Parathyroid adenoma (tissue), 2 donors: ENCODE measurements at regions not wholly inside any gene's neighbourhood (a gene's known extent, or its start where the extent isn't known, plus 50 kb on each side); places are given as distances from the start of the nearest gene placed in this dataset.

Source experiments
- H2AFZ ChIP-seq: fragments of 300-600 bp; sonication (generic); one replicate; pipeline ENCODE4 v1.7.0; 2017; ENCODE audit warnings: antibody characterized with exemption, mild to moderate bottlenecking
- H3K27ac ChIP-seq: fragments of 300-600 bp; sonication (generic); one replicate; pipeline ENCODE4 v1.7.0; 2017
- H3K27me3 ChIP-seq: fragments of 300-600 bp; sonication (generic); one replicate; pipeline ENCODE4 v1.7.0; 2017; ENCODE audit warnings: low read length; ENCODE audit not compliant: control insufficient read depth, insufficient read depth
- H3K36me3 ChIP-seq: fragments of 300-600 bp; sonication (generic); one replicate; pipeline ENCODE4 v1.7.0; 2017; ENCODE audit warnings: low read length; ENCODE audit not compliant: control insufficient read depth, insufficient read depth
- H3K4me1 ChIP-seq: fragments of 300-600 bp; sonication (generic); one replicate; pipeline ENCODE4 v1.7.0; 2017; ENCODE audit warnings: control low read depth
- H3K4me2 ChIP-seq: fragments of 300-600 bp; sonication (generic); one replicate; pipeline ENCODE4 v1.7.0; 2017; ENCODE audit warnings: low read length
- H3K4me3 ChIP-seq: fragments of 300-600 bp; sonication (generic); one replicate; pipeline ENCODE4 v1.7.0; 2017; ENCODE audit warnings: low read depth, low read length
- H3K79me2 ChIP-seq: fragments of 300-600 bp; sonication (generic); one replicate; pipeline ENCODE4 v1.7.0; 2017; ENCODE audit warnings: control low read depth
- H3K9ac ChIP-seq: fragments of 300-600 bp; sonication (generic); one replicate; pipeline ENCODE4 v1.7.0; 2017; ENCODE audit warnings: mild to moderate bottlenecking
- H3K9me3 ChIP-seq: fragments of 300-600 bp; sonication (generic); one replicate; pipeline ENCODE4 v1.7.0; 2017; ENCODE audit warnings: low read length; ENCODE audit not compliant: control insufficient read depth
- TF ChIP-seq, protein P1 (sequence below): fragments of 300-600 bp; sonication (generic); IDR thresholded peaks from one replicate; pipeline ENCODE4 v1.7.0; 2017; ENCODE audit warnings: antibody characterized with exemption, mild to moderate bottlenecking
- donor health status: primary hyperparathyroidism.

- Histone ChIP-seq H3K36me3 (no peaks in the 10 kb centered on the region), H3K4me2 (no peak overlapping the region), H3K79me2 (peaks cover 20% of the 10 kb centered on the region), H2AFZ (no peak overlapping the region), H3K9ac (no peak overlapping the region), H3K4me1 (no peaks in the 10 kb centered on the region), H3K27me3 (no peaks in the 10 kb centered on the region), H3K9me3 (no peaks in the 10 kb centered on the region), H3K27ac (no peak overlapping the region), H3K4me3 (no peak overlapping the region)
- TF ChIP-seq, protein P1, sequence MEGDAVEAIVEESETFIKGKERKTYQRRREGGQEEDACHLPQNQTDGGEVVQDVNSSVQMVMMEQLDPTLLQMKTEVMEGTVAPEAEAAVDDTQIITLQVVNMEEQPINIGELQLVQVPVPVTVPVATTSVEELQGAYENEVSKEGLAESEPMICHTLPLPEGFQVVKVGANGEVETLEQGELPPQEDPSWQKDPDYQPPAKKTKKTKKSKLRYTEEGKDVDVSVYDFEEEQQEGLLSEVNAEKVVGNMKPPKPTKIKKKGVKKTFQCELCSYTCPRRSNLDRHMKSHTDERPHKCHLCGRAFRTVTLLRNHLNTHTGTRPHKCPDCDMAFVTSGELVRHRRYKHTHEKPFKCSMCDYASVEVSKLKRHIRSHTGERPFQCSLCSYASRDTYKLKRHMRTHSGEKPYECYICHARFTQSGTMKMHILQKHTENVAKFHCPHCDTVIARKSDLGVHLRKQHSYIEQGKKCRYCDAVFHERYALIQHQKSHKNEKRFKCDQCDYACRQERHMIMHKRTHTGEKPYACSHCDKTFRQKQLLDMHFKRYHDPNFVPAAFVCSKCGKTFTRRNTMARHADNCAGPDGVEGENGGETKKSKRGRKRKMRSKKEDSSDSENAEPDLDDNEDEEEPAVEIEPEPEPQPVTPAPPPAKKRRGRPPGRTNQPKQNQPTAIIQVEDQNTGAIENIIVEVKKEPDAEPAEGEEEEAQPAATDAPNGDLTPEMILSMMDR = no peak
Observed at GRCh38 chr6:144390886-144391285, 105.8 kb downstream of the UTRN start.

DNA sequence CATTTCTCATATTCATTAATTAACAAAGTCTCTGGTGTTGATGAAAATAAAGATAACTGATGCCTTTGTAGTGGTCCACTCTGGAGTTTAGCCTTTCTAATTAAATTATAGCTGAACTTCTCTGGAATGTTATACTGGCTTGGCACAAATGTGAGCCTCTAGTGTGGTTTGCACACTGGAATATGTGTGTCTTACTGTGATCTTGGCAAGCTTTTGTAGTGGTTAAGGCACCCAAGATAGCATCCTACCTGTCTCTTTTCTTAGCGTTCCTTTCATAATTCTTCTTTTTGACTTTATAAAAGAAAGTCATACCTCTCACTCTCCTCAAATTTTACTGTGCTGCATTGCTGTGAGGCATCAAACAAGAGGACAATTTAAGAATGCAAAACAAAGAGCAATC is 107.4 kb downstream of the UTRN start:
- Histone ChIP-seq H3K27ac (no peak overlapping the region), H3K4me1 (no peaks in the 10 kb centered on the region), H3K4me3 (no peak overlapping the region), H2AFZ (no peak overlapping the region), H3K79me2 (peaks cover 31% of the 10 kb centered on the region), H3K9me3 (no peaks in the 10 kb centered on the region), H3K36me3 (no peaks in the 10 kb centered on the region), H3K27me3 (no peaks in the 10 kb centered on the region), H3K9ac (no peak overlapping the region), H3K4me2 (no peak overlapping the region)
- TF ChIP-seq, protein P1 = no peak

GRCh38 chr6:144394210-144394609 is 109.1 kb downstream of the UTRN start:
- Histone ChIP-seq H3K27ac (no peak overlapping the region), H3K9me3 (no peaks in the 10 kb centered on the region), H3K4me2 (no peak overlapping the region), H3K27me3 (no peaks in the 10 kb centered on the region), H2AFZ (no peak overlapping the region), H3K4me3 (no peak overlapping the region), H3K9ac (no peak overlapping the region), H3K79me2 (peaks cover 43% of the 10 kb centered on the region), H3K36me3 (no peaks in the 10 kb centered on the region), H3K4me1 (no peaks in the 10 kb centered on the region)
- TF ChIP-seq, protein P1 = no peak

- no peak overlapping the region for H3K4me2 ChIP-seq
- TF ChIP-seq, protein P1 = no peak
- no peak overlapping the region for H3K27ac ChIP-seq
- peaks cover 46% of the 10 kb centered on the region for H3K79me2 ChIP-seq
- no peak overlapping the region for H2AFZ ChIP-seq
- no peaks in the 10 kb centered on the region for H3K9me3 ChIP-seq
- H3K4me3 ChIP-seq = no peak overlapping the region
- no peaks in the 10 kb centered on the region for H3K4me1 ChIP-seq
- H3K9ac ChIP-seq = no peak overlapping the region
- H3K27me3 ChIP-seq = no peaks in the 10 kb centered on the region
- H3K36me3 ChIP-seq = no peaks in the 10 kb centered on the region
Observed at GRCh38 chr6:144395014-144395413, 109.9 kb downstream of the UTRN start.

GRCh38 chr6:144395826-144396225 is 110.7 kb downstream of the UTRN start:
- H3K27ac ChIP-seq = no peak overlapping the region
- no peaks in the 10 kb centered on the region for H3K27me3 ChIP-seq
- TF ChIP-seq, protein P1 = no peak

More at GRCh38 chr6:144395826-144396225, 110.7 kb downstream of the UTRN start:
- H3K9me3 ChIP-seq = no peaks in the 10 kb centered on the region
- H2AFZ ChIP-seq = no peak overlapping the region
- peaks cover 46% of the 10 kb centered on the region for H3K79me2 ChIP-seq
- no peak overlapping the region for H3K4me2 ChIP-seq
- no peak overlapping the region for H3K9ac ChIP-seq
- H3K4me3 ChIP-seq = no peak overlapping the region
- H3K36me3 ChIP-seq = no peaks in the 10 kb centered on the region
- H3K4me1 ChIP-seq = no peaks in the 10 kb centered on the region
